CD4-positive, alpha-beta T cell (primary cell): ENCODE measurements at regions not wholly inside any gene's neighbourhood (a gene's known extent, or its start where the extent isn't known, plus 50 kb on each side); places are given as distances from the start of the nearest gene placed in this dataset.

Experiments used
- ATAC-seq: fragments of 200-7000 bp; cut with Tn5 transposase; one replicate; pipeline ENCODE4 v1.10.0; 2022; ENCODE audit warnings: mild to moderate bottlenecking; ENCODE audit not compliant: poor library complexity
- CTCF ChIA-PET: fragments of 350-600 bp; sonication (Branson Sonifier 250); formaldehyde crosslinking; loops from one replicate; lab custom pipeline; 2021; ENCODE audit warnings: antibody characterized with exemption, inconsistent platforms; lab: Charles Lee
- POLR2A ChIA-PET: fragments of 350-600 bp; sonication (Branson Sonifier 250); formaldehyde crosslinking; loops from one replicate; lab custom pipeline; 2021; ENCODE audit warnings: antibody characterized with exemption, inconsistent platforms; lab: Charles Lee
- DNase-seq, 14 experiments: peaks; one replicate each; pipeline ENCODE4 v3.0.0-alpha.2; 2013 to 2020; ENCODE audit warnings: mixed read lengths in 2 of 14
- H3K27ac ChIP-seq, 2 donors: one replicate each; pipeline versions ENCODE4 v1.5.1 to v1.7.0; 2013; ENCODE audit warnings: low read length in 2 of 2, low read depth in 1 of 2, mild to moderate bottlenecking in 1 of 2
- H3K27me3 ChIP-seq, 2 experiments: 1 replicate in 1 of 2; 2 replicates in 1 of 2; pipeline versions ENCODE4 v1.6.1 to v1.7.0; 2013; ENCODE audit warnings: low read length in 2 of 2, control low read depth in 1 of 2, mild to moderate bottlenecking in 1 of 2, moderate library complexity in 1 of 2; ENCODE audit not compliant: insufficient read depth in 2 of 2, control insufficient read depth in 1 of 2
- H3K36me3 ChIP-seq: one replicate; pipeline ENCODE4 v1.6.1; 2013; ENCODE audit warnings: low read length, control low read depth; ENCODE audit not compliant: insufficient read depth
- H3K4me1 ChIP-seq: one replicate; pipeline ENCODE4 v1.6.1; 2013; ENCODE audit warnings: low read length, control low read depth; ENCODE audit not compliant: insufficient read depth
- H3K4me3 ChIP-seq: one replicate; pipeline ENCODE4 v1.5.1; 2013; ENCODE audit warnings: mild to moderate bottlenecking, low read length, moderate library complexity
- H3K9me3 ChIP-seq, 2 experiments: 1 replicate in 1 of 2; 2 replicates in 1 of 2; pipeline versions ENCODE4 v1.6.1 to v1.7.0; 2013; ENCODE audit warnings: low read length in 2 of 2, mild to moderate bottlenecking in 2 of 2, control low read depth in 1 of 2, moderate library complexity in 1 of 2; ENCODE audit not compliant: control insufficient read depth in 1 of 2, insufficient read depth in 1 of 2
- H3K27ac Mint-ChIP-seq: one replicate; pipeline ENCODE4 v1.8.0; 2020; ENCODE audit warnings: mixed read lengths
- H3K27me3 Mint-ChIP-seq: one replicate; pipeline ENCODE4 v1.8.0; 2021; ENCODE audit warnings: mixed read lengths
- H3K36me3 Mint-ChIP-seq: one replicate; pipeline ENCODE4 v1.8.0; 2021; ENCODE audit warnings: low read depth, mixed read lengths
- H3K4me1 Mint-ChIP-seq: one replicate; pipeline ENCODE4 v1.8.0; 2021; ENCODE audit warnings: low read depth, mixed read lengths
- H3K4me3 Mint-ChIP-seq: one replicate; pipeline ENCODE4 v1.8.0; 2020; ENCODE audit warnings: mild to moderate bottlenecking, mixed read lengths
- H3K9me3 Mint-ChIP-seq: one replicate; pipeline ENCODE4 v1.8.0; 2020; ENCODE audit warnings: mixed read lengths
- CTCF ChIP-seq: fragments of 200-600 bp; IDR thresholded peaks from one replicate; pipeline ENCODE4 v1.8.0; 2022; ENCODE audit warnings: antibody characterized with exemption, mild to moderate bottlenecking
- intact Hi-C, 2 experiments: fragments of 100-400 bp; cut with DNase I in 1 of 2; cut with micrococcal nuclease in 1 of 2; formaldehyde crosslinking; loops; one replicate each; pipeline versions ENCODE4 v1.15.1 to v1.9.0; 2023 to 2025; cut with DNase I, micrococcal nuclease

GRCh38 chr4:175930471-175930870 lies 118.4 kb upstream of the GPM6A start:
- H3K27me3 Mint-ChIP-seq = no peaks in the 10 kb centered on the region
- H3K4me1 Mint-ChIP-seq = no peaks in the 10 kb centered on the region
- Histone ChIP-seq H3K27ac (no peak overlapping the region), H3K4me1 (no peaks in the 10 kb centered on the region), H3K36me3 (no peaks in the 10 kb centered on the region), H3K4me3 (no peak overlapping the region), H3K9me3 (peaks cover 0 to 3% of the 10 kb centered on the region in 2 experiments), H3K27me3 (no peaks in the 10 kb centered on the region)
- intact Hi-C loops = no loop called here
- H3K4me3 Mint-ChIP-seq = no peak overlapping the region
- no peak for ATAC-seq
- H3K27ac Mint-ChIP-seq = no peak overlapping the region
- no peak for TF ChIP-seq CTCF
- no peaks in the 10 kb centered on the region for H3K9me3 Mint-ChIP-seq
- H3K36me3 Mint-ChIP-seq = no peaks in the 10 kb centered on the region
- ChIA-PET CTCF (no interaction called here), POLR2A (no interaction called here)
- DNase-seq = no peak

GRCh38 chr4:175932116-175932515 lies 120.1 kb upstream of the GPM6A start:
- POLR2A ChIA-PET = no interaction called here
- no peaks in the 10 kb centered on the region for H3K9me3 Mint-ChIP-seq
- no peaks in the 10 kb centered on the region for H3K4me1 ChIP-seq
- H3K4me3 Mint-ChIP-seq = no peak overlapping the region
- no peaks in the 10 kb centered on the region for H3K27me3 ChIP-seq
- H3K27ac Mint-ChIP-seq = no peak overlapping the region
- no peak for ATAC-seq
- H3K27me3 Mint-ChIP-seq = no peaks in the 10 kb centered on the region
- H3K27ac ChIP-seq = no peak overlapping the region
- TF ChIP-seq CTCF = no peak
- intact Hi-C loops = no loop called here
- no peak overlapping the region for H3K4me3 ChIP-seq
- H3K36me3 Mint-ChIP-seq = no peaks in the 10 kb centered on the region
- peaks cover 0 to 3% of the 10 kb centered on the region in 2 experiments for H3K9me3 ChIP-seq
- H3K36me3 ChIP-seq = no peaks in the 10 kb centered on the region
- CTCF ChIA-PET = no interaction called here
- DNase-seq = no peak
- no peaks in the 10 kb centered on the region for H3K4me1 Mint-ChIP-seq

- intact Hi-C loops = no loop called here
- no peaks in the 10 kb centered on the region for H3K27me3 ChIP-seq
- no peaks in the 10 kb centered on the region for H3K9me3 Mint-ChIP-seq
- ATAC-seq (no peak), DNase-seq (no peak)
- H3K4me3 Mint-ChIP-seq = no peak overlapping the region
- H3K4me3 ChIP-seq = no peak overlapping the region
- H3K27ac ChIP-seq = no peak overlapping the region
- no peak for TF ChIP-seq CTCF
- ChIA-PET CTCF (no interaction called here), POLR2A (no interaction called here)
- no peaks in the 10 kb centered on the region for H3K4me1 Mint-ChIP-seq
- no peaks in the 10 kb centered on the region for H3K4me1 ChIP-seq
- no peaks in the 10 kb centered on the region for H3K36me3 Mint-ChIP-seq
- no peaks in the 10 kb centered on the region for H3K27me3 Mint-ChIP-seq
- no peaks in the 10 kb centered on the region for H3K36me3 ChIP-seq
- no peak overlapping the region for H3K27ac Mint-ChIP-seq
- H3K9me3 ChIP-seq = no peaks in the 10 kb centered on the region
Observed at GRCh38 chr4:175934506-175934905, 122.4 kb upstream of the GPM6A start.
